ENCODE measurements at regions not wholly inside any gene's neighbourhood (a gene's known extent, or its start where the extent isn't known, plus 50 kb on each side); places are given as distances from the start of the nearest gene placed in this dataset.

GRCh38 chrX:144265641-144266040, 381.8 kb downstream of the UBE2NL start:
- POLR2A ChIA-PET = no interaction called here
- TF ChIP-seq ZNF384 (IDR thresholded peaks at IDR 0.05; ENCODE audit: borderline replicate concordance, low read depth, low read length) (no peak), TCF3 (IDR thresholded peaks at IDR 0.05; ENCODE audit: borderline replicate concordance, insufficient read depth, low read depth, low read length) (no peak), ZNF622 (IDR thresholded peaks at IDR 0.05) (no peak), POLR2A (IDR thresholded peaks at IDR 0.05; ENCODE audit: low read depth, low read length) (no peak), RELB (IDR thresholded peaks at IDR 0.05; ENCODE audit: low read depth) (no peak), DPF2 (IDR thresholded peaks at IDR 0.05) (no peak), MAX (IDR thresholded peaks at IDR 0.05; ENCODE audit: low read depth, low read length) (no peak), NKRF (conservative IDR thresholded peaks at IDR 0.05) (no peak), KLF5 (IDR thresholded peaks at IDR 0.05; ENCODE audit: partially characterized antibody) (no peak), SKIL (IDR thresholded peaks at IDR 0.05; ENCODE audit: low read depth, poor library complexity, severe bottlenecking) (no peak), ZBTB11 (CRISPR knock-in tag; IDR thresholded peaks at IDR 0.05) (no peak), BHLHE40 (IDR thresholded peaks at IDR 0.05; ENCODE audit: borderline replicate concordance in 1 of 2, low read depth in 2 of 2, low read length in 1 of 2) (no peak), RELA (IDR thresholded peaks at IDR 0.05; ENCODE audit: borderline replicate concordance, partially characterized antibody) (no peak), NFYA (IDR thresholded peaks at IDR 0.05; ENCODE audit: borderline replicate concordance, low read depth, low read length) (no peak), NR2F1 (conservative IDR thresholded peaks at IDR 0.05) (no peak)
- in situ Hi-C loops (cut with MboI) (no loop called here), intact Hi-C loops (cut with micrococcal nuclease; ENCODE audit: unreplicated experiment) (no loop called here)
- no peak overlapping the region for H3K27ac ChIP-seq (ENCODE audit: control insufficient read depth, insufficient read depth)
- no peak overlapping the region for H3K9ac ChIP-seq (ENCODE audit: control insufficient read depth, insufficient read depth, low read length)
- WGBS (ENCODE audit: insufficient coverage, insufficient replicate concordance, low lambda C conversion rate, missing lambda C conversion rate) = 0% methylated on average over 1 of the region's 1 CpG
- no peaks in the 10 kb centered on the region for H3K79me2 ChIP-seq (ENCODE audit: control insufficient read depth, insufficient read depth, low read length)
- H4K20me1 ChIP-seq (ENCODE audit: control insufficient read depth, insufficient read depth) = no peaks in the 10 kb centered on the region
- no peak for DNase-seq (ENCODE audit: low read depth, low spot score)
- no TSS peak for BruUV-seq (replicated peaks)
- RAD21 ChIA-PET (ENCODE audit: unreplicated experiment) = no interaction called here
- CTCF ChIA-PET = no interaction called here
- H3K36me3 ChIP-seq (ENCODE audit: control insufficient read depth in 2 of 2, insufficient read depth in 2 of 2, low read length in 1 of 2) = no peaks in the 10 kb centered on the region
- ATAC-seq = no peak
- no peak overlapping the region for H3K4me2 ChIP-seq (ENCODE audit: control insufficient read depth, insufficient read depth)
- no peak overlapping the region for H2AFZ ChIP-seq (ENCODE audit: control insufficient read depth, low read depth, low read length)
- no peaks in the 10 kb centered on the region for H3K9me3 ChIP-seq (replicated peaks; ENCODE audit: control insufficient read depth, insufficient read depth, low read length)
- no peak overlapping the region for H3K4me3 ChIP-seq
- H3K4me1 ChIP-seq (ENCODE audit: control insufficient read depth, insufficient read depth, low read length) = no peaks in the 10 kb centered on the region
- no peaks in the 10 kb centered on the region for H3K27me3 ChIP-seq (replicated peaks in 1 of 2; ENCODE audit: control insufficient read depth in 2 of 2, insufficient read depth in 2 of 2, low read length in 1 of 2)
- SMC1A ChIA-PET (ENCODE audit: uncharacterized antibody, unreplicated experiment) = no interaction called here
- FAIRE-seq = no peak
